ENCODE measurements at regions not wholly inside any gene's neighbourhood (a gene's known extent, or its start where the extent isn't known, plus 50 kb on each side); places are given as distances from the start of the nearest gene placed in this dataset.
A peak's percentile ranks its signal among the peaks of the same experiment; 100 is the strongest.

DNA sequence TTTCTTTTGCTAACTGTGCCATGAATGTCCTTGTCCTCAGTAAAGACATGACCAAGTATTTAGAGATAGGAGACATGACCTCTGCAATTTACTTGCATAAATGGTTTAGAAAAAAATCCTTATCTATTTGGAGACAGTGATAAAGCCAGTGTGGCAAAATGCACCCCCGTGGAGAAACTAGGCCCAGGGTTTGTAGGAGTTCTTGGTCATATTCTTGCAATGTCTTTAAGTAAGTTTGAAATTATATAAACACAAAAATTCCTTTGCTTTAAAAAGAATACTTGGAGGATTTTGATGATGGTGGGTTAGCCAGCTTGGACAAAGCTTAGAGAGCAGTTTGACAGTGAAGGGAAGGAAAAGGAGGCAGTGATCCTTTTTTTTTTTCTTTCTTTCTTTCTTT, 101.9 kb upstream of the SLC45A1 start:
- Histone ChIP-seq H3K4me3 (replicated peaks in 1 of 3) (no peak overlapping the region), H3K9me3 (no peaks in the 10 kb centered on the region), H3K4me1 (peaks cover 6 to 19% of the 10 kb centered on the region in 2 donors), H3K27me3 (no peaks in the 10 kb centered on the region), H3K36me3 (no peaks in the 10 kb centered on the region), H3K27ac (peak overlapping the region in 1 of 3 donors; percentile 75)
- intact Hi-C loops (cut with DNase I), result no loop called here
- 62 to 76% methylated on average over 1 of the region's 1 CpG for WGBS, 2 donors
- TF ChIP-seq, protein P1, sequence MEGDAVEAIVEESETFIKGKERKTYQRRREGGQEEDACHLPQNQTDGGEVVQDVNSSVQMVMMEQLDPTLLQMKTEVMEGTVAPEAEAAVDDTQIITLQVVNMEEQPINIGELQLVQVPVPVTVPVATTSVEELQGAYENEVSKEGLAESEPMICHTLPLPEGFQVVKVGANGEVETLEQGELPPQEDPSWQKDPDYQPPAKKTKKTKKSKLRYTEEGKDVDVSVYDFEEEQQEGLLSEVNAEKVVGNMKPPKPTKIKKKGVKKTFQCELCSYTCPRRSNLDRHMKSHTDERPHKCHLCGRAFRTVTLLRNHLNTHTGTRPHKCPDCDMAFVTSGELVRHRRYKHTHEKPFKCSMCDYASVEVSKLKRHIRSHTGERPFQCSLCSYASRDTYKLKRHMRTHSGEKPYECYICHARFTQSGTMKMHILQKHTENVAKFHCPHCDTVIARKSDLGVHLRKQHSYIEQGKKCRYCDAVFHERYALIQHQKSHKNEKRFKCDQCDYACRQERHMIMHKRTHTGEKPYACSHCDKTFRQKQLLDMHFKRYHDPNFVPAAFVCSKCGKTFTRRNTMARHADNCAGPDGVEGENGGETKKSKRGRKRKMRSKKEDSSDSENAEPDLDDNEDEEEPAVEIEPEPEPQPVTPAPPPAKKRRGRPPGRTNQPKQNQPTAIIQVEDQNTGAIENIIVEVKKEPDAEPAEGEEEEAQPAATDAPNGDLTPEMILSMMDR (IDR thresholded peaks at IDR 0.05), result no peak
- no peak for TF ChIP-seq POLR2A (IDR thresholded peaks at IDR 0.05)
- no peak for DNase-seq

DNA sequence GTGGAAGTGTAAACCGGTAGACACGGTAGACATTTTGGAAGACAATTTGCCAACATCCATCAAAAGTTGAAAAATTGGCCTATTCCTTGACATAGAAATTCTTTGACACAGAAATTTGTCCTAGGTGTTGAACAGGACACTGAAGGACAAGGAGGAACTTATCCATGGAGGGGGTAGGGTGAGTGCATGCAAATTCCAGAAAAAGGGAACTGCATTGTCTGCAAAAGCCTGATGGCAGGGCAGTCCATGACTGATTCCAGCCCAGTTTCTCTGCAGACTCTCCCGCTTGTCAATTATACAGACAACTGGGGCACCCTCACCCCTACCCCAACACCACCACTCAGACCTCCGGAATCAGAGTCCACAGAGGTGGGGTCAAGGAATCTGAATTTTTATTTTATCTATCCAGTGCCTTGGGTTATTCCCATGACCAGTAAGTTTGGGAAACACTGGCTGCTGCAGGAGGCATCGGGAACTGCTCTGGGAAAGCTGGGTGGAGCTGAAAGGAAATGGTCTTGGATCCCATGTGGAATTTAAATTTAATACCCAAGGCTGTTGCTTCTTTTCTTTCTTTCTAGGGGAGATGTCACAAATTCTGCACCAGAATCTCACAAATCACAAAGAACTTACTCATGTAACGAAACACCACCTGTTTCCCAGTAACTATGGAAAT, 103.3 kb upstream of the SLC45A1 start:
- WGBS, 2 donors, result 90% methylated on average over 6 of the region's 6 CpGs
- DNase-seq, result no peak
- intact Hi-C loops (cut with DNase I), result no loop called here
- Histone ChIP-seq H3K4me3 (replicated peaks in 1 of 3) (no peak overlapping the region), H3K27me3 (no peaks in the 10 kb centered on the region), H3K4me1 (peaks cover 6 to 19% of the 10 kb centered on the region in 2 donors), H3K36me3 (no peaks in the 10 kb centered on the region), H3K9me3 (no peaks in the 10 kb centered on the region), H3K27ac (peak overlapping the region in 1 of 3 donors; percentile 23)
- TF ChIP-seq POLR2A (IDR thresholded peaks at IDR 0.05), result no peak
- TF ChIP-seq, protein P1 (IDR thresholded peaks at IDR 0.05), result no peak

DNA sequence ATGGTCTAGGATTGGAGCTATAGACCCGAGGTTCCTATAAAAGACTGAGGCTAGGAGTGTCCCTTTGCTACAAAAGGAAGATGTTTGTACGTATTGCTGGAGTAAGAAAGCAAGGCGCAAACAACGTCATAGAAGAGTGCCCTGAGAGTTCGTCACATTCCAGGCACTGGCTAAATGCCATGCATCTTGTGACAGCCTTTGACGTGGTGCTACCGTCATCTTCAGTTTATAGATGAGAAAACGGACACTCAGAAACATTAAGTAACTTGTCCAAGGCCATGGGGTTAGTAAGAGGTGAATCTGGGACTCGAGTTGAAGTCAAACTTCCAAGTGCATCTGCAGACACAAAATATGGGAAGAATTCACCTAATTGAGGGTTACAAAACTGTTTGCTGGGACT, 104.2 kb upstream of the SLC45A1 start:
- Histone ChIP-seq H3K36me3 (no peaks in the 10 kb centered on the region), H3K27me3 (no peaks in the 10 kb centered on the region), H3K4me1 (peaks cover 6 to 19% of the 10 kb centered on the region in 2 donors), H3K9me3 (no peaks in the 10 kb centered on the region), H3K27ac (no peak overlapping the region), H3K4me3 (replicated peaks in 1 of 3) (no peak overlapping the region)
- intact Hi-C loops (cut with DNase I), result no loop called here
- DNase-seq, result no peak
- TF ChIP-seq, protein P1 (IDR thresholded peaks at IDR 0.05), result no peak
- no peak for TF ChIP-seq POLR2A (IDR thresholded peaks at IDR 0.05)
- WGBS, 2 donors, result 79 to 81% methylated on average over 9 of the region's 9 CpGs

DNA sequence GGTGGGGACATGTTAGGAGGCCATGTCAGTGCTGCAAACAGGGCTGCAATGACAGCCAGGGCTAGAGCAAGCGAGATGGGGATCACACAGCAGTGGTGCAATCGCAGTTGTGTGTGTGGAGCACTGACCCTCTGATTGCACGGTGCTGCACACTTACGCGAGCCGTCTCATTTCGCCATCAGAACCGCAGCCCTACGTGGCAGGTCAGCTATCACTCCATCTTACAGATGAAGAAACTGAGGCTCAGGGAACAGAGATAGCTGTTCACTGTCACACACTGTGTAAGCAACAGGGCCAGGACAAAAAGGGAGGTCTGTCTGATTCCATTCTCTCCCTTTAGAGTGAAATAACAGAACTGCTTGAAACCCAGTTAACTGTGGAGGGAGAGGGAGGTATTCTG, 104.8 kb upstream of the SLC45A1 start:
- Histone ChIP-seq H3K4me3 (replicated peaks in 1 of 3) (no peak overlapping the region), H3K9me3 (no peaks in the 10 kb centered on the region), H3K27ac (no peak overlapping the region), H3K27me3 (no peaks in the 10 kb centered on the region), H3K4me1 (peaks cover 6 to 19% of the 10 kb centered on the region in 2 donors), H3K36me3 (no peaks in the 10 kb centered on the region)
- whole genome bisulfite sequencing, 2 donors, result 84 to 94% methylated on average over 9 of the region's 9 CpGs
- intact Hi-C loops (cut with DNase I), result no loop called here
- no peak for TF ChIP-seq POLR2A (IDR thresholded peaks at IDR 0.05)
- TF ChIP-seq, protein P1 (IDR thresholded peaks at IDR 0.05), result no peak
- no peak for DNase-seq

DNA sequence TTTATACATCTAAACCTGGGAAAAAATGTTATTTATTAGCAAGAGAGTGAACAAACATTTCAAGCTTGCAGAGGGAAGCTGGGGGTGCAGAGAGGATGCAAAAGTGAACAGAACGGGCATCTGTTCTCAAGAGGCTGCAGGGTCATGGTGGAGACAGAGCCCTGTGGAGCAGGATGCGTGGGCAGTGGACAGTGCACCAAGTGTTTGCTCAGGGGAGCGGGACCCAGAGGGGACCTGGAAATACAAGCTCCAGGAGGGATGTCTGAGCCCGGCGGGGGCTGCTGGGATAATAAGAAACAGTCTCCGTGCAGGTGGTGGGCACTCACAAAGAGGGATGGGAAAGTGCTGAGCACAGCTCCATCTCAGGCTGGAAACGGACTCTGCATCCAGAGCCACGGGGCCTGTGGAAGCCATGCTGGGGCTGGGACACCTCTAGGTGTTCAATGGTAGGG, 105.3 kb upstream of the SLC45A1 start:
- no peaks in the 10 kb centered on the region for H3K9me3 ChIP-seq
- DNase-seq, result no peak
- H3K27me3 ChIP-seq, result no peaks in the 10 kb centered on the region
- no peak overlapping the region for H3K27ac ChIP-seq
- no peaks in the 10 kb centered on the region for H3K36me3 ChIP-seq
- H3K4me1 ChIP-seq, result peaks cover 6 to 17% of the 10 kb centered on the region in 2 donors
- intact Hi-C loops (cut with DNase I), result no loop called here
- no peak overlapping the region for H3K4me3 ChIP-seq (replicated peaks in 1 of 3)
- TF ChIP-seq, protein P1 (IDR thresholded peaks at IDR 0.05), result no peak
- no peak for TF ChIP-seq POLR2A (IDR thresholded peaks at IDR 0.05)
- WGBS, 2 donors, result 89 to 90% methylated on average over 8 of the region's 8 CpGs
